GM19025 (cell line): ENCODE measurements at regions not wholly inside any gene's neighbourhood (a gene's known extent, or its start where the extent isn't known, plus 50 kb on each side); places are given as distances from the start of the nearest gene placed in this dataset.
"Not testable (repeated sequence)": the region's sequence is repeated elsewhere in the genome, so short reads cannot be mapped to it uniquely, and the experiment has no call there.

Source experiments
- ATAC-seq: cut with Tn5 transposase; IDR thresholded peaks from one replicate; pipeline ENCODE4 v1.9.1; 2021; ENCODE audit warnings: mild to moderate bottlenecking, low read depth, moderate library complexity; ENCODE audit not compliant: unreplicated experiment

GRCh38 chr10:30765022-30765615 is 135.6 kb upstream of the LYZL2 start:
- ATAC-seq = no peak

GRCh38 chr10:30763918-30764317 is 134.4 kb upstream of the LYZL2 start:
- ATAC-seq = no peak

GRCh38 chr10:30762620-30763019 is 133.1 kb upstream of the LYZL2 start:
- ATAC-seq = no peak

GRCh38 chr10:30759423-30759822 is 129.9 kb upstream of the LYZL2 start:
- ATAC-seq = no peak

- ATAC-seq = no peak
Measured at GRCh38 chr10:30758338-30758737, 128.8 kb upstream of the LYZL2 start.

- ATAC-seq = no peak
Measured at GRCh38 chr10:30756896-30757295, 127.3 kb upstream of the LYZL2 start.

- ATAC-seq = no peak
Measured at GRCh38 chr10:30756151-30756550, 126.6 kb upstream of the LYZL2 start.

- no peak for ATAC-seq
Measured at GRCh38 chr10:30755441-30755953, 125.9 kb upstream of the LYZL2 start.

GRCh38 chr10:30752481-30752881 is 122.9 kb upstream of the LYZL2 start:
- no peak for ATAC-seq

- ATAC-seq = no peak
Measured at GRCh38 chr10:30751678-30752331, 122.3 kb upstream of the LYZL2 start.

GRCh38 chr10:30750971-30751677 is 121.6 kb upstream of the LYZL2 start:
- peak; percentile 49 for ATAC-seq

- ATAC-seq = no peak
Measured at GRCh38 chr10:30749385-30749784, 119.8 kb upstream of the LYZL2 start.

- no peak for ATAC-seq
Measured at GRCh38 chr10:30748152-30748973, 118.8 kb upstream of the LYZL2 start.

- ATAC-seq = no peak
Measured at GRCh38 chr10:30747633-30748032, 118.1 kb upstream of the LYZL2 start.

GRCh38 chr10:30745953-30746352 is 116.4 kb upstream of the LYZL2 start:
- no peak for ATAC-seq

- ATAC-seq = no peak
Measured at GRCh38 chr10:30744106-30744505, 114.6 kb upstream of the LYZL2 start.

GRCh38 chr10:30743586-30743985 is 114.0 kb upstream of the LYZL2 start:
- ATAC-seq = no peak

- peak; percentile 77 for ATAC-seq
Measured at GRCh38 chr10:30742471-30742870, 112.9 kb upstream of the LYZL2 start.

GRCh38 chr10:30740774-30741173 is 111.2 kb upstream of the LYZL2 start:
- not testable (repeated sequence) for ATAC-seq

GRCh38 chr10:30738416-30738815 is 108.9 kb upstream of the LYZL2 start:
- no peak for ATAC-seq

- peak; percentile 44 for ATAC-seq
Measured at GRCh38 chr10:30737931-30738391, 108.4 kb upstream of the LYZL2 start.
